ENCODE measurements at regions not wholly inside any gene's neighbourhood (a gene's known extent, or its start where the extent isn't known, plus 50 kb on each side); places are given as distances from the start of the nearest gene placed in this dataset.

DNA sequence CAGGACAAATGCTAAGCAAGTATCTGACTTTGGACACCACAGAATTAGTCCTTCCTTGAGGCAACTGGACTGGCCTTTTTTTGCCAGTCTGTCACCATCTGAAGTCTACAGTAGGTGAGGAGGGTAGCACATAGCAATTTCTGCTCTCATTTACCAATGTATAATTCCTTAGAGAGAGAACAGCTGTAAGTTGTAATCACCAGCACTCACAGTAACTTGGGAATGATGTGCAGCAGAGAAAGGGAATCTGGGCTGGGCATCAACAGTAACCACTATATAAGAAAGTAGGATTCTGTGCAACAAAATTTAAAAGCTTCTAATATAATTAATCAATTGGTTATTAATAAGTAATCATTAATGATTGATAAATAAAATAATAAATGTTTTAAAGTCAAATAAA, 86.3 kb upstream of the FAT3 start:
- DNase-seq (ENCODE audit: low read depth) = no peak
- TF ChIP-seq, protein P1, sequence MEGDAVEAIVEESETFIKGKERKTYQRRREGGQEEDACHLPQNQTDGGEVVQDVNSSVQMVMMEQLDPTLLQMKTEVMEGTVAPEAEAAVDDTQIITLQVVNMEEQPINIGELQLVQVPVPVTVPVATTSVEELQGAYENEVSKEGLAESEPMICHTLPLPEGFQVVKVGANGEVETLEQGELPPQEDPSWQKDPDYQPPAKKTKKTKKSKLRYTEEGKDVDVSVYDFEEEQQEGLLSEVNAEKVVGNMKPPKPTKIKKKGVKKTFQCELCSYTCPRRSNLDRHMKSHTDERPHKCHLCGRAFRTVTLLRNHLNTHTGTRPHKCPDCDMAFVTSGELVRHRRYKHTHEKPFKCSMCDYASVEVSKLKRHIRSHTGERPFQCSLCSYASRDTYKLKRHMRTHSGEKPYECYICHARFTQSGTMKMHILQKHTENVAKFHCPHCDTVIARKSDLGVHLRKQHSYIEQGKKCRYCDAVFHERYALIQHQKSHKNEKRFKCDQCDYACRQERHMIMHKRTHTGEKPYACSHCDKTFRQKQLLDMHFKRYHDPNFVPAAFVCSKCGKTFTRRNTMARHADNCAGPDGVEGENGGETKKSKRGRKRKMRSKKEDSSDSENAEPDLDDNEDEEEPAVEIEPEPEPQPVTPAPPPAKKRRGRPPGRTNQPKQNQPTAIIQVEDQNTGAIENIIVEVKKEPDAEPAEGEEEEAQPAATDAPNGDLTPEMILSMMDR (conservative IDR thresholded peaks at IDR 0.05; ENCODE audit: low read depth, low read length) = no peak
- no peak overlapping the region for H3K4me3 ChIP-seq (ENCODE audit: low read length)

- no peak for DNase-seq (ENCODE audit: low read depth)
- no peak overlapping the region for H3K4me3 ChIP-seq (ENCODE audit: low read length)
- TF ChIP-seq, protein P1 (conservative IDR thresholded peaks at IDR 0.05; ENCODE audit: low read depth, low read length) = no peak
Measured at GRCh38 chr11:92137747-92138146, 86.9 kb upstream of the FAT3 start.

DNA sequence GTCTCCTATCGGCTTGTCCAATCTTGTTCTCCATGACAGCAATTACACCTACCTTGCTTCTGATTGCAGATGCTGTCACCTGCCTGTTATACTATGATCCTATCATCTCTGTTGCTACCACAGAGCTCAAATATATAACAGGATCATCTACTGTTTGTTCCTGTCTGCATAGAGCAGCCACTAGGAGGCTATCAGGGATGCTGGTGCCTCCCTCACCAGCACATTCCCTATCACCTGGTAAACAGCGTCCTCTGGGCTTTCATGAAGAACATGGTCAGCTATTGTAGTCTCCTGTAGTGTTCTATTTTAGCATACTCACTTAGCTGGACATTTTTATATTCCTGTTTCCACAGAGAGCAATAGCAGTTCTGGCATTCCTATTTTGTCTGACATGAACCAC, 87.8 kb upstream of the FAT3 start:
- TF ChIP-seq, protein P1 (conservative IDR thresholded peaks at IDR 0.05; ENCODE audit: low read depth, low read length) = peak; percentile 47
- no peak for DNase-seq (ENCODE audit: low read depth)
- no peak overlapping the region for H3K4me3 ChIP-seq (ENCODE audit: low read length)

- no peak overlapping the region for H3K4me3 ChIP-seq (ENCODE audit: low read length)
- DNase-seq (ENCODE audit: low read depth) = no peak
- TF ChIP-seq, protein P1 (conservative IDR thresholded peaks at IDR 0.05; ENCODE audit: low read depth, low read length) = no peak
Measured at GRCh38 chr11:92131289-92131865, 93.2 kb upstream of the FAT3 start.

DNA sequence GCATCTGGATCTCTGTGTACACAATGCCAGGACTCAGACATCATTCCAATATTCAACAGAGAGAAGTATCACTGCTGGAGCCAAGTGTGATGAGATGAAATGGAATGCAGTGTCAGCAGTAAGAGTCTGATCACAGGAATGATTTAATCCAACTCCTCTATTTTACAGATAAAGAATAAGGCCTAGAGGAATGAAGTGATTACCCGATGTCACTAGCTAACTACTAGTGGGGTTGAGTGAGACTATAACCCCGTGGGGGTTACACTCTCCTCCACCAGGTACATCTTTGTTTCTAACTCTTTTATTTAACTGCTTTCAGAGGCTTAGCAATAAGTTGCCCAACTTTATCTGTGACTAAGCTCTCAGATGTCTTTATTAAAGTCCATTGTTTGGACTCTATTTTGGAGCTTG, 94.2 kb upstream of the FAT3 start:
- H3K4me3 ChIP-seq (ENCODE audit: low read length) = no peak overlapping the region
- TF ChIP-seq, protein P1 (conservative IDR thresholded peaks at IDR 0.05; ENCODE audit: low read depth, low read length) = no peak
- no peak for DNase-seq (ENCODE audit: low read depth)

GRCh38 chr11:92129811-92130210, 94.8 kb upstream of the FAT3 start:
- DNase-seq (ENCODE audit: low read depth) = no peak
- H3K4me3 ChIP-seq (ENCODE audit: low read length) = no peak overlapping the region
- TF ChIP-seq, protein P1 (conservative IDR thresholded peaks at IDR 0.05; ENCODE audit: low read depth, low read length) = no peak

- TF ChIP-seq, protein P1 (conservative IDR thresholded peaks at IDR 0.05; ENCODE audit: low read depth, low read length) = no peak
- DNase-seq (ENCODE audit: low read depth) = no peak
- H3K4me3 ChIP-seq (ENCODE audit: low read length) = no peak overlapping the region
Measured at GRCh38 chr11:92128026-92128425, 96.6 kb upstream of the FAT3 start.

All from retinal pigment epithelial cell (primary cell).